ENCODE measurements at regions not wholly inside any gene's neighbourhood (a gene's known extent, or its start where the extent isn't known, plus 50 kb on each side); places are given as distances from the start of the nearest gene placed in this dataset.

DNA sequence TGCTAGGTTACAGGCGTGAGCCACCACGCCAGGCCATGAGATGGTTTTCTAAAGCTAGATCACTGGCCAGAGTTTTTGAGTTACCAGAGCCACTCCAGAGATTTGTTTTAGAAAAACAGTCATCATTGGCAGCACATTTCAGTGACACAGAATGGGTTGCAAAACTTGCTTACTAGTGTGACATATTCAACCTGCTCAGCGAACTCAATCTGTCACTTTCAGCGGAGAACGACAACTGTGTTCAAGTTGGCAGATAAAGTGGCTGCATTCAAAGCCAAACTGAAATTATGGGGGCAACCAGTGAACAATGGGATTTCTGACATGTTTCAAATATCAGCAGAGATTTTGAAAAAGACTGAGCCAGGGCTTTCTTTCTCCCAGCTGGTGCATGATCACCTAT, 456.3 kb upstream of the ISX start:
- no peak for TF ChIP-seq CTCF (IDR thresholded peaks at IDR 0.05)
- no peak for TF ChIP-seq EZH2phosphoT487 (IDR thresholded peaks at IDR 0.05)
